SIG-M5 (cell line): ENCODE measurements at regions not wholly inside any gene's neighbourhood (a gene's known extent, or its start where the extent isn't known, plus 50 kb on each side); places are given as distances from the start of the nearest gene placed in this dataset.
A peak's percentile ranks its signal among the peaks of the same experiment; 100 is the strongest.

Experiments used
- DNase-seq: peaks from one replicate; lab custom pipeline; 2025; lab: John Stamatoyannopoulos, UW

- DNase-seq, result no peak
These were observed 225.3 kb upstream of the PPP2R3A start for GRCh38 chr3:135740211-135740610.

- no peak for DNase-seq
These were observed 224.8 kb upstream of the PPP2R3A start for GRCh38 chr3:135740751-135741150.

GRCh38 chr3:135751991-135752390 lies 213.5 kb upstream of the PPP2R3A start:
- no peak for DNase-seq

- no peak for DNase-seq
These were observed 212.7 kb upstream of the PPP2R3A start for GRCh38 chr3:135752851-135753250.

GRCh38 chr3:135753506-135753905 lies 212.0 kb upstream of the PPP2R3A start:
- no peak for DNase-seq

GRCh38 chr3:135755330-135756105 lies 210.0 kb upstream of the PPP2R3A start:
- DNase-seq, result no peak

GRCh38 chr3:135756106-135756668 lies 209.3 kb upstream of the PPP2R3A start:
- no peak for DNase-seq

- no peak for DNase-seq
These were observed 208.1 kb upstream of the PPP2R3A start for GRCh38 chr3:135757421-135757820.

- DNase-seq, result no peak
These were observed 206.6 kb upstream of the PPP2R3A start for GRCh38 chr3:135758961-135759360.

GRCh38 chr3:135759651-135760050 lies 205.9 kb upstream of the PPP2R3A start:
- DNase-seq, result no peak

GRCh38 chr3:135760581-135760980 lies 204.9 kb upstream of the PPP2R3A start:
- no peak for DNase-seq

- DNase-seq, result no peak
These were observed 203.2 kb upstream of the PPP2R3A start for GRCh38 chr3:135762188-135762856.

- no peak for DNase-seq
These were observed 199.4 kb upstream of the PPP2R3A start for GRCh38 chr3:135766115-135766514.

GRCh38 chr3:135771760-135772159 lies 193.8 kb upstream of the PPP2R3A start:
- DNase-seq, result no peak

- no peak for DNase-seq
These were observed 186.5 kb upstream of the PPP2R3A start for GRCh38 chr3:135779024-135779423.

GRCh38 chr3:135779590-135780235 lies 185.8 kb upstream of the PPP2R3A start:
- DNase-seq, result no peak

- no peak for DNase-seq
These were observed 184.3 kb upstream of the PPP2R3A start for GRCh38 chr3:135781026-135781815.

- DNase-seq, result peak; percentile 55
These were observed 181.0 kb upstream of the PPP2R3A start for GRCh38 chr3:135784557-135784956.

GRCh38 chr3:135788146-135788545 lies 177.4 kb upstream of the PPP2R3A start:
- DNase-seq, result no peak

- DNase-seq, result no peak
These were observed 176.6 kb upstream of the PPP2R3A start for GRCh38 chr3:135788978-135789377.

- no peak for DNase-seq
These were observed 173.4 kb upstream of the PPP2R3A start for GRCh38 chr3:135792174-135792573.
